IPS DF 19.7 (cell line): ENCODE measurements at regions not wholly inside any gene's neighbourhood (a gene's known extent, or its start where the extent isn't known, plus 50 kb on each side); places are given as distances from the start of the nearest gene placed in this dataset.

Experiments
- DNase-seq: peaks from one replicate; pipeline ENCODE4 v3.0.0-alpha.2; 2013; ENCODE audit warnings: low read depth, low spot score

GRCh38 chr16:88318051-88318450, 64.7 kb upstream of the ZNF469 start:
- no peak for DNase-seq

- no peak for DNase-seq
These were observed 64.2 kb upstream of the ZNF469 start for GRCh38 chr16:88318521-88318920.

GRCh38 chr16:88319116-88319965, 63.4 kb upstream of the ZNF469 start:
- no peak for DNase-seq

GRCh38 chr16:88320947-88321634, 61.7 kb upstream of the ZNF469 start:
- DNase-seq, result no peak

GRCh38 chr16:88321635-88322499, 60.9 kb upstream of the ZNF469 start:
- DNase-seq, result no peak

GRCh38 chr16:88322500-88322970, 60.2 kb upstream of the ZNF469 start:
- no peak for DNase-seq

DNA sequence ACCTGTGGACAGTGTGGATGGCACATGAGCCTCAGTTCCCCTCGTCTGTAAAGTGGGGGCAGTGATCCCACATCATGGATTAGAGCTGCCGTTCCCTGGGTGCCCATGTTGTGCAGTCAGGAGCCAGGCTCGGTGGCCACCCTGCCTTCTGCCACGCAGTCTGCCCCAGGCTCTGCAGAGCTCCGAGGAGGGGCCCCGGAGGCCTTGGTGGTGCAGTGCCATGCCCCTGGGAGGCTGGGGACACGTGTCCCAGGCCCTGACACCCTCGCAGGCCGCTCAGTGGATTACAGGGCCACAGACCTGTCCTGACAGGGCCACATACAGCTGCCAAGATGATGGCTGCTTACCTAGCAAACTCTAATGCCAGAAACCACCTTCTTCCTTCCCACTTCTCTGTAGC, 59.7 kb upstream of the ZNF469 start:
- no peak for DNase-seq

DNA sequence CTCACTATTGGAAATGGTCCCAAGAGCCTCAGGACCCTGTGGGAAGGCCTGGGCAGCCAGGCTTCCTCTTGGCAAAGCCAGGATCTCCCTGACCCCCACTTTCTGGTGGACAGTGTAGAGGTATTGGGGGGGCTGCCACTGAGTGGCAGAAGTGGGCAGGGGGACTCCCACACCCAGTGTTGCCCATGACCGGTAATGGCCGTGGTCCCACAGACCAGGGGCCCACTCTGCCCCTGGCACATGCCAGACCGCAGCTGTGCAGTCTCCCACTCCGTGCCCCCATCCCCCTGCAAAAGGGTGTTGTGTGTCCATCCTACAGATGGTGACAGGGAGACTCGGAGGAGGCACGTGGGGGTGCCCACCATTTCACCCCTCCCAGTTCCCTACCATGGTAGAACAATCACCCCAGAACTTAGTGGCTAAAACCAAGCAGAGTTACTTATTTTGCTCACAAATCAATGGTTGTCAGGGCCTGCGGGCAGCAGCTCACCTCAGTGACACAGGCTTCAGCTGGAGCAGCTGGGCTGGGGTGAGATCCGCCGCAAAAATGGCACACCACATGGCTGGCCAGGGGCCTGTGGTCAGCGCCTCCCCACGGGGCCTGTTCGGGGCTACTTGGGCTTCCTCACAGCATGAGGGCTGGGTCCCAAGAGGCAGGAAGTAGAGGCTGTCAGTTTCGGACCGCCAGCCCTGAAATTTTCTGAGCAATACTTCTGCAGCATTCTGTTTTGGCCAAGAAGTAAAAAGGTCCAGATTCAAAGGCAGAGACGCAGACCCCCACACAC, 59.0 kb upstream of the ZNF469 start:
- no peak for DNase-seq

GRCh38 chr16:88325087-88325750, 57.5 kb upstream of the ZNF469 start:
- DNase-seq, result no peak

- no peak for DNase-seq
These were observed 56.8 kb upstream of the ZNF469 start for GRCh38 chr16:88325976-88326375.

GRCh38 chr16:88326611-88327485, 55.9 kb upstream of the ZNF469 start:
- no peak for DNase-seq

DNA sequence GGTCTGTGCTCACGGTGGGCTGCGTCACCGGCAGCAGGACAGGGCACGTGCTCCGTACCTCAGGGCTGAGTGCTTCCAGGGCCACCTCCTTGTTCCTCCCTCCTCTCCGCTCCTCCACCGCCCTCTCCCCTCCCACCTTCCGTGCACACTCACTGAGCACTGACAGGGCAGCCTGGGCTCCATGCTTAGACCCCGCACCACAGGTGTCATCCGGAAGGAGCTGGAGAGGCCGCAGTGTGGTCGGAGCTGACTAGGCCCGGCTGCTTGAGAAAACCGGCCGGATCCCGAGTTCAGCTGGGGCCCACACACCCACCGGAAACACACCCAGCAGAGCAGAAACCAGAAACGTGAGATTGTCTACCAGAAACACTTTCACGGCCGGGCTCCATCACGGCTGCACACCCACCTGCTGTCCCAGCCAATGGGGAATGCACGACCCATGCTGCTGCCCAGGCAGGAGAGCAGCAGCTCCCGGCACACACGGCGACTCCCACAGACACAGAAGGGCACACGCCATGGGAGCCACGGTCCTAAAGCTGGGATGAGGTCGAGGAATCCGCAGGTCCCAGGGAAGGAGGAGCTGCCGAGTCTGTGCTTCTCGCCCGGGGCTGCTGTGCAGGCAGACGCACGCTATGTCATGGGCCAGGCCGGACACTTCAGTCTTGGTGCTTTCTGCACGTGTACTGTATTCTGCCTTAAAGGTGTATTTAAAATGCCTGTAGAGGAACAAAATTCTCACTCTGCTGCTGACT, 55.0 kb upstream of the ZNF469 start:
- DNase-seq, result no peak

DNA sequence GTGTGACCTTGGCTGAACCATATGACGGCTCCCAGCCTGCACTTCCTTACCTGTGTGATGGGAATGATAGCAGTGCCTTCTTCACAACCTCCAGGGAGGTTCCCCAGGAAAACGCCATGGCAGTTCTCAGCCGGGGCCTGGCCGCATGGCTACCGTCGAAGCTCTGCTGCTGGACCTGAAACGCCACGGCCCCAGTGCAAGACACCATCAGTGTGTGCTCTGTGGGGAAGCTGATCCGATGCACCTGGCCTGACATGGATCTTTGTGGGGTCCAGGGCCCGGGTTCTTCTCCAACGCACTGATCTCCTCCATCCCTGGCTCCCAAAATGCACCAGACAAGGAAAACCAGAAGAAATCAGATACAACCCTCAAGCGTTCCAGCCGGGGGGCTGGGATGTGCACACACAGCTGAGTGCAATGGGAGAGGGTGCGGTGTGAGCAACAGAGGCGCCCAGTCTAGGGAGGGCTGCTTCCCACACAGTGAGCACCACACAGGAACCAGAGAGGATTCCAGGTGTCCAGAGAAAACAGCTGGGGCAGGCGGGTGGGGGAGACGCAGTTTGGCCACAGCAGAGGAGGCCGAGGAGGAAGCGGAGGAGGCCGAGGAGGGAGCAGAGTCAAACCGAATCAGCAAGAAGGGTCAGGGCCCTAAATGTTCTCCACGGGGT, 54.3 kb upstream of the ZNF469 start:
- DNase-seq, result no peak

GRCh38 chr16:88329726-88330700, 52.7 kb upstream of the ZNF469 start:
- no peak for DNase-seq

DNA sequence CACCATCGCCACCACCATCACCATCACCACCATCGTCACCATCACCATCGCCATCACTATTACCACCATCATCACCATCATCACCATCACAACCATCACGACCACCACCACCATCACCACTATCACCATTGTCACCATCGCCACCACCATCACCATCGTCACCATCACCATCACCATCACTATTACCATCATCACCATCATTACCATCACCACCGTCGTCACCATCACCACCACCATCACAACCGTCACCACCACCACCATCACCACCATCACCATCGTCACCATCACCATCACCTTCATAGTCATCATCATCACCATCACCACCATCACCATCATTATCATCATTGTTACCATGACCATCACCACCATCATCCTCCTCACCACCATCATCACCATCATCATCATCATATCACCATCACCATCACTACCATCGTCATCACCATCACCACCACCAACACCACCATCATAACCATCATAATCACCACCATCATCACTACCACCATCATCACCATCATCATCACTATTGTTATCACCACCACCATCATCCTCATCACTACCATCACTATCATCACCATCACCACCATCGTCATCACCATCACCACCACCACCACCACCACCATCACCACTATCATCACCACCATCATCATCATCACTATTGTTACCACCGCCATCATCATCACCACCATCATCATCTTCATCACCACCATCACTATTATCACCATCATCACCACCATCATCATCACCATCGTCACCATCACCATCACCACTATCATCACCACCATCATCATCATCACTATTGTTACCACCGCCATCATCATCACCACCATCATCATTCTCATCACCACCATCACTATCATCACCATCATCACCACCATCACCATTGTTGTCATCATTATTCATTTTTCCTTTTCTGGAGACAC, 51.5 kb upstream of the ZNF469 start:
- no peak for DNase-seq
